HG02943 (cell line): ENCODE measurements at regions not wholly inside any gene's neighbourhood (a gene's known extent, or its start where the extent isn't known, plus 50 kb on each side); places are given as distances from the start of the nearest gene placed in this dataset.

Experiments used
- ATAC-seq: cut with Tn5 transposase; IDR thresholded peaks from one replicate; pipeline ENCODE4 v1.9.1; 2021; ENCODE audit warnings: mild to moderate bottlenecking, low read depth, moderate library complexity; ENCODE audit not compliant: unreplicated experiment

GRCh38 chr2:8149985-8150539 is 531.8 kb upstream of the ID2 start:
- no peak for ATAC-seq

DNA sequence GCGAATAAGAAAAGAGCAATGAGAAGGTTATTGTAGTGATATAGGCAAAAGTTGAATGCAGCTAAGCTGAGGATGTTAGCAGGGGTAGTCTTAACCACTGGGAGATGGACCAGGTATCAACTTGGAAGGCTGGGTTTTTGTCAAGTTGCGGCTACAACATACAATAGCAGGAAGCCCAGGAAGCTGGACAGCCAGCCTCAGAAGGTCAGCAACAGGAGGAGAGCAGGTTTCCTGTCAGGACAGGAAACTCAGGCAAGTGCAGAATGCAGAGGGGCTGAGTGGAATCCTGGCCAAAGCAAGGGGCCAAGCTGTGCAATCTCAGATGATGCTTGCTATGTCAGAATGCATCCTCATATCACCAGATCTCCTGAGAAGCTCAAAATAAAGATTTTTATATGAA is 530.0 kb upstream of the ID2 start:
- ATAC-seq = no peak

DNA sequence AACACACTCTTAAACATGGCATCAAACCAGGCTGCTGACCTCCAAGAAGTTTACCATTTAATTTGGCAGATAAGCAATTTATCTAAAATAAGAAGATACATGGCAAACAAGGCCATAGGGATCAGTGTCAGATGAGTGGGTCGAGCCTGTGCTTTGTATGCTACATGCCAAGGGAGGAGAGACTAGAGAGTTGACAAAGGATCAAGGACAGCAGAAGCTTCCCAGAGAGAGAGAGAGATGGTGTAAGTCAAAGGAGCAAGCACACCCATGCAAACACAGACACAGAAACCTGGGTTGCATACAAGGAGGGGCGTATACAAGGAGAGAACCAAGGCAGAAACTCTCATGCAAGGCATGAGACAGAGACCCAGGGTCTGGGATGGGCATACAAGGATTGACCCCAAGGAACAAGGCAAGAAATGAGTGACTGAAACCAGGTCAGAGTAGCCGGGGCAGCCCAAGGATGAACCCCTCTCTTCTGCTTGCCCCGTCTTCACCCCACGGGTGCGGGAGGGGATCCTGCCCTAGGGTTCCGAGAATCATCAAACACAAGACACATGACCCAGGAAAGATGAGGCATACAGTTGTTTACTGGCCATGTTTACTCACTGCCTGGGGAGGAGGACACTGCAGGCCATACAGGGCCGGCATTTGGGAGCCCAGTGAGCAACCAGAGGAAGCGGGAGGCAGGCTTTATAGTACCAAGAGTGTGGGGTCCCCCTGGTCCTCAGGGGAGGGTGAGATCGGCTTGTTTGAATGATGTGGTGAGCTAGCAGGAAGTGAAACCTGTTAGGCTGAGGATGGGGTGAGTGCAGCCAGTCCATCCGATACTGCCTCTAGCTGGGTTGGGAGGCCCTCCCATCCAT is 529.2 kb upstream of the ID2 start:
- ATAC-seq = peak; percentile 99

- ATAC-seq = peak; percentile 14
Observed at GRCh38 chr2:8153258-8153718, 528.6 kb upstream of the ID2 start.

- ATAC-seq = no peak
Observed at GRCh38 chr2:8154270-8154669, 527.6 kb upstream of the ID2 start.

DNA sequence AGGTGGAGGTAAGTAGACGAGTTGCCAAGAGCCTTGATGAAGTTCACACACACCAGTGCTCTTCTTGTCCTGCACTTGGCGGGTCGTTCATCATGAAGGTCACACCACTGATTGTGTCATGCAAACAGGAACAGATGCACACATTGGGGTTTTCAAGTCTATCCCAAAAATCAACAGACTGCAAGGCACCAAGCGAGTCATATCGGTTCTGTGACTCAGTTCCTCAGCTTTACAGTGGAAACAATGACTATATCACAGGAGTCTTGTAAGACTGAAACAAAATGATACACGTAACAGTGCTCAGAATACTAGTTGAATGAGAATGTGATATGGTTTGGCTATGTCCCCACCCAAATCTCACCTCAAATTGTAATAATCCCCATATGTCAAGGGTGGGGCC is 526.9 kb upstream of the ID2 start:
- ATAC-seq = no peak

DNA sequence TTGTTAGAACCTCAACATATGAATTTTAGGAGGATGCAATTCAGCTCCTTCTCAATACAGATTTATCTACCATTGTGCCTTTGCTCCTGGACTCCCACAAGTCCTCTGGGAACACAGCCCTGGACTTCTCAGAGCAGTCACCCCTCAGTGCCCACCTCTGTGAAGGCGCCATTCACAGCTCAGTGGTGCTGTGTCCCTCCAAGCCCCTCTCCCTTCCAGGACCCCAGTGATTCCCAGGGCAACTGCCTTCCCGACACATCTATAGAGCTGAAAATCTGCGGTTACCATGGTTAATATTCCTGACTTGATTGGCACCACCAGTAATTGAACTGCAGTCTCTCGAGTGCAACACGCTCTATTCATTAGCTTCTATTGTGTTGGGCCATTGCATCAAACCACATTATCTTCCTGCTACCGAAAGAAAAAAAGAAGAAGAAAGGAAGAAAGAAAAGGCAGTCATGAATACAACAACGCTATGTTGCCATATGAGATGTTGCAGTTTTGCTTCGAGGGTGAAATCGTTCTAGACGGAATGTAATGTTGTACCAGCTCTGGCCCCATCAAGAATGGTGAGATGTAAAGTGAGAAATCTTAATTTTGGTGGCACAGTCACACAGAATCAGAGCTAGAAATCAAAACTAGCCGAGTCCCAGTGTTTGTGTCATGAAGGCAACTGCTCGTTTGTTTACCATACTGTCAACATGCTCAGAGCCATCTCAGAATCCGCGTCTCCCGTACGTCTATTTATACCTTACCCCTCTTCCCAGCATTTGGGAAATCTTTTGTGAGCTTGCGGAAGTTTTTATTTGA is 524.0 kb upstream of the ID2 start:
- ATAC-seq = no peak

- ATAC-seq = no peak
Observed at GRCh38 chr2:8158711-8159110, 523.1 kb upstream of the ID2 start.

- ATAC-seq = no peak
Observed at GRCh38 chr2:8159211-8159965, 522.5 kb upstream of the ID2 start.

- no peak for ATAC-seq
Observed at GRCh38 chr2:8159966-8160603, 521.8 kb upstream of the ID2 start.

DNA sequence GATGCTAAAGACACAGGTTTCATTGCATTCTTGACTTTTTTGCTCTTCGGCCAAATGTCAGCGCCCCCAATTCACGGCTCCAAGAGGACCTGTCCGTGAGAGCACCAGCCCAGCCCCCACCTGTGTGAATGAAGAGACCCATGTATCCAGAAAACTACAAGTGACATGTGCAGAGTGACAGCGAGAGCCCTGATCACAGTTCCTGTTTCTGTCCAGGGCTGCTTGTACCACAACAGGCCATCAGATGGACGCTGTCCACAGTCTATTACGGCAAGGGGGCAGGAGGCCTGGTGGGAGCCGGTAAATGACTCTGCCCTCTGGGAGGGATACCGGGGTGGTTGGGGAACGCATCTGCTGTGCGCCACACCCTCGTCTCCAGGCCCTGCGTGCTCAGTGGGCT is 520.9 kb upstream of the ID2 start:
- no peak for ATAC-seq

- no peak for ATAC-seq
Observed at GRCh38 chr2:8162552-8162951, 519.3 kb upstream of the ID2 start.

GRCh38 chr2:8165550-8165949 is 516.3 kb upstream of the ID2 start:
- no peak for ATAC-seq

- ATAC-seq = no peak
Observed at GRCh38 chr2:8168022-8168717, 513.7 kb upstream of the ID2 start.

DNA sequence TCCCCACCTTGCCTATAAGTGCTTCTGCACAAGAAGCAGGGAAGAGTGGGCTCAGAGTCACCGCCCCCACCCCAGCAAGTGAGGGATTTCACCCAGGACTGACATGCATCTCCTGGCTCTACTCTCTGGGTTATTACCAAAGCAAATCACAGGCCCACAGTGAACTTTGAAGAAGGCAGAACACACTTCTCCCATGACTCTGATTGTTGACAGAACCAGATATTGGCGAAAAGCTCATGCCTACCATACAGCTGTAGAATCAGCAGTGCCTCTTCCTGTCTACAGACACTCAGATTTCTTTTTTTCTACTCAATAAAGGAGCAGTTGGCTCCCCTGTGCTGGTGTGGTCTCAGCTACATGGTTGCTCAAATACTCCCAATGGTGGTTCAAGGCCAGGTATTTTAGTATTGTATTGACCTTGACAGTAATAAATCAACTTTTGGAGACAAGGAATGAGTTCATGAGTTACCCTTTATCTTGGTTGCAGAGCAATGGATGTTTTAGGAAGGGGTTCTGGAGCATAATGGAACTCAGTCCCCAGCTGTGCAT is 512.9 kb upstream of the ID2 start:
- no peak for ATAC-seq

DNA sequence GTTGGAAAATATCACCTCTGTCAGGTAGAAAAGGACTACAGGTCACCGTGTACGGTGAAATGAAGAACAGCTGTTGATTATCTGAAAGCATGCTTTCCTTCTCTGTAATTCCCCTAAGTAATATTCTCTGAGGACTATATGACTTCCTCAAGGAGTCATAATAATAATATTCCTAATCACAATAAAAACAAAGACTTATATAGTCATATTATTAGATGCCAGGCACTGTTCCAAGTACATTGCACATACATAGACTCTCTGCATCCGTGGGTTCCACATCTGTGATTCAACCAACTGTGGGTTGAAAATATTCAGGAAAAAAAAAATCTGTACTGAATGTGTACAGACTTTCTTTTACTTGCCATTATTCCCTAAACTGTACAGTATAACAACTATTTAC is 512.4 kb upstream of the ID2 start:
- ATAC-seq = no peak

GRCh38 chr2:8170552-8171327 is 511.1 kb upstream of the ID2 start:
- no peak for ATAC-seq

GRCh38 chr2:8171608-8172007 is 510.2 kb upstream of the ID2 start:
- ATAC-seq = no peak

DNA sequence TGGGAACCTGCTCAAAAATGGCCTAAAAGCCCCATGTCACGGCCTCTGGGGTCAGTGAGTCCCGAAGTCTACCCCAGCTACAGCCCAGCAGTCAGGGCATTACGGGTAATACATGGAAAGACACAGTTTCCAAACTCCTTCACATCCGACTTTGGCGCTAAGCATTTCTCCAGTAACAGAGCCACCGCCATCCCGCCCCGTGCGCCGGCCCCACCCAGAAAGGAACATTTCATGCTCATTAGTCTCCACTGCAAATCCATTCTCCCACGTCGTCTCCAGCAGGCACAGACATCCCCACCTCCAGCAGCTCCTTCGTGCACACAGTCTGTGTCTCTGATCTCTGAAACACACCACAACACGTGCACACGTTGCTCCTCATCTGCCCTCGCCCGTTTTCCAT is 509.2 kb upstream of the ID2 start:
- no peak for ATAC-seq
